Astrocyte of the cerebellum (primary cell): ENCODE measurements at regions not wholly inside any gene's neighbourhood (a gene's known extent, or its start where the extent isn't known, plus 50 kb on each side); places are given as distances from the start of the nearest gene placed in this dataset.

Experiments used
- DNase-seq: peaks from one replicate; pipeline ENCODE4 v3.0.0-alpha.2; 2011; ENCODE audit warnings: low read depth
- H3K4me3 ChIP-seq: 2 replicates; pipeline ENCODE4 v1.5.1; 2011; ENCODE audit warnings: mild to moderate bottlenecking, low read depth, low read length, moderate library complexity
- in situ Hi-C: cut with HindIII; loops from 2 replicates; pipeline ENCODE4 v1.10.0; 2017; ENCODE audit warnings: low sequenced_read_pairs
- TF ChIP-seq, protein P1 (sequence below): IDR thresholded peaks from 2 replicates; pipeline ENCODE4 v1.5.1; 2012; ENCODE audit warnings: low read length, low read depth, moderate library complexity, mild to moderate bottlenecking; ENCODE audit errors: missing control alignments

DNA sequence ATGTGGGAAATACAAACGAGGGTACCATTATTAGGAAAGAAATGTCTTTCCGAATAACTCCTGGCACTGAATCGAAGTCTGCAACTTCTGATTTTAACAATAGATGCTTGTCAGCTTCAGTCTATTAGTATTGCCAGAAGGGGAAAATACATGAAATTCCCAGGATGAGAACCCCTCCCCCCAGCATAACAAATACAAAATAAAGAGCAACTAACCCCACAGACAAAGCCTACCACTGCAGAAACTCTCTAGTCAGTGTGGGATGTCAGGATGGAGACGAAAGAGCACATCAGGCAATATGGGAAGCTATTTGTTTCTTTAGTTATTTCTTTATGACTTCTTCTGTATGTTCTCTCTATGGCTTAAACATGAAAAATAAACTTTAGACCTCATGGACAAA is 365.0 kb upstream of the CDH2 start:
- H3K4me3 ChIP-seq = no peak overlapping the region
- DNase-seq = no peak
- TF ChIP-seq, protein P1, sequence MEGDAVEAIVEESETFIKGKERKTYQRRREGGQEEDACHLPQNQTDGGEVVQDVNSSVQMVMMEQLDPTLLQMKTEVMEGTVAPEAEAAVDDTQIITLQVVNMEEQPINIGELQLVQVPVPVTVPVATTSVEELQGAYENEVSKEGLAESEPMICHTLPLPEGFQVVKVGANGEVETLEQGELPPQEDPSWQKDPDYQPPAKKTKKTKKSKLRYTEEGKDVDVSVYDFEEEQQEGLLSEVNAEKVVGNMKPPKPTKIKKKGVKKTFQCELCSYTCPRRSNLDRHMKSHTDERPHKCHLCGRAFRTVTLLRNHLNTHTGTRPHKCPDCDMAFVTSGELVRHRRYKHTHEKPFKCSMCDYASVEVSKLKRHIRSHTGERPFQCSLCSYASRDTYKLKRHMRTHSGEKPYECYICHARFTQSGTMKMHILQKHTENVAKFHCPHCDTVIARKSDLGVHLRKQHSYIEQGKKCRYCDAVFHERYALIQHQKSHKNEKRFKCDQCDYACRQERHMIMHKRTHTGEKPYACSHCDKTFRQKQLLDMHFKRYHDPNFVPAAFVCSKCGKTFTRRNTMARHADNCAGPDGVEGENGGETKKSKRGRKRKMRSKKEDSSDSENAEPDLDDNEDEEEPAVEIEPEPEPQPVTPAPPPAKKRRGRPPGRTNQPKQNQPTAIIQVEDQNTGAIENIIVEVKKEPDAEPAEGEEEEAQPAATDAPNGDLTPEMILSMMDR = no peak
- in situ Hi-C loops = no loop called here

DNA sequence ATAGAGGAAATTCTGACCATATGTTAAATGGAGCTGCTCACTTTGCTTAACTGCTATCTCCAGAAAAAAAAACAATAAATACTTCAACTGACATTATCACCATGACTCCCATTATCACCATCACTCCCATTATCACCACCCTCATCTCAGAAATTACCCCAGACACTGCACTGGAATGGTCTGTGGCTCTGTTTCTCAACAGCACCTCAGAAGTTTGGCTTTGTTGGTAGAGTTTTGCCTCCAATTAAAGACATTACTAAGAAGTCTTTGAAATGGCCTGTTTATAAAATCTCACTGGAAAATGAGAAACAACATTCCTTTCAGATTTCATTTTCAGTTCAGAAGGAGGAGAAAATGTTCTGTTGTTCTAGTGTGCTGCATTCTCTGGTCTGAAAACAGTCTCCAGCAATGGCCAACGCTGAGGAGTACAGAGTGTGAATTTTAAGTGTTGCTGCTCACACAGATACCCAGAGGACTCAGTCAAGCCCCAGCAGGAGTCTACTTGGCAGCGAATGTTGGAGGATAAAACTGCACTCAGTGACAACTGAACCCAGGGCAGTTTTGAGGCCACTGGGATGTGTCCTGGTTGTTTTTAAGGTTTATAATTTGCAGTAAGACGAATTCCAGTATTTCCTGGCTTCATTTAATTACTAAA is 364.5 kb upstream of the CDH2 start:
- TF ChIP-seq, protein P1 = no peak
- in situ Hi-C loops = no loop called here
- no peak for DNase-seq
- no peak overlapping the region for H3K4me3 ChIP-seq

DNA sequence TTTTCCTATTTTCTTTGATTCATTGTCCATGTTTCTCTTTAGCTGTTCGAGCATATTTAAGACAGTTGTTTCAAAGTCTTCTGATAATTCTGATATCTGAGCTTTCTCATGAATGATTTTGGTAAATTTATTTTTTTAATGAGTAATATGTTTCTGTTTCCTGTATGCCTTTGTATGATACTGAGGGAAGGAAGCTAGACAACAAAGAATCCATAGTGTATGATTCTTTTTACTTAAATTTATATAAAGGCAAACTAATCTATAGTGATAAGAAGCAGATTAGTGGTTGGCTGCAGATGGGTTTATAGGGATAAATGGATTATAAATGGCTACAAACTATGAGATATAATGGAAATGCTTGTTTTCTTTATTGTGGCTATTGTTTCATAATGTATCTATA is 352.7 kb upstream of the CDH2 start:
- TF ChIP-seq, protein P1 = no peak
- no peak overlapping the region for H3K4me3 ChIP-seq
- in situ Hi-C loops = no loop called here
- DNase-seq = no peak

DNA sequence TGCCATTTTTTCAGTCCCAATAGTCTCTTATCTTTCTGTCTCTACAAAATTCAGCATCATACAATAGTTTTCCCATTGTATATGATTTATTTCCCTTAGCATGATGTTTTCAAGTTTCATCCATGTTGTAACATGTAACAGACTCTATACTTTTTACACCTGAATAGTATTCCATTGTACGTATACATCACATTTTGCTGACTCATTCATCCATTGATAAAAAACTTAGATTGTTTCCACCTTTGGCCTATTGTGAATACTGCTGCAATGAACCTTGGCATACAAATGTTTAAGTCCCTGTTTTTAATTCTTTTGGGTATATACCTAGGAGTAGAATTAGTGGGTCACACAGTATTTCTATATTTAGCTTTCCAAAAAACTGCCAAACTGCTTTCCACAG is 349.3 kb upstream of the CDH2 start:
- in situ Hi-C loops = no loop called here
- no peak for DNase-seq
- H3K4me3 ChIP-seq = no peak overlapping the region
- TF ChIP-seq, protein P1 = no peak

DNA sequence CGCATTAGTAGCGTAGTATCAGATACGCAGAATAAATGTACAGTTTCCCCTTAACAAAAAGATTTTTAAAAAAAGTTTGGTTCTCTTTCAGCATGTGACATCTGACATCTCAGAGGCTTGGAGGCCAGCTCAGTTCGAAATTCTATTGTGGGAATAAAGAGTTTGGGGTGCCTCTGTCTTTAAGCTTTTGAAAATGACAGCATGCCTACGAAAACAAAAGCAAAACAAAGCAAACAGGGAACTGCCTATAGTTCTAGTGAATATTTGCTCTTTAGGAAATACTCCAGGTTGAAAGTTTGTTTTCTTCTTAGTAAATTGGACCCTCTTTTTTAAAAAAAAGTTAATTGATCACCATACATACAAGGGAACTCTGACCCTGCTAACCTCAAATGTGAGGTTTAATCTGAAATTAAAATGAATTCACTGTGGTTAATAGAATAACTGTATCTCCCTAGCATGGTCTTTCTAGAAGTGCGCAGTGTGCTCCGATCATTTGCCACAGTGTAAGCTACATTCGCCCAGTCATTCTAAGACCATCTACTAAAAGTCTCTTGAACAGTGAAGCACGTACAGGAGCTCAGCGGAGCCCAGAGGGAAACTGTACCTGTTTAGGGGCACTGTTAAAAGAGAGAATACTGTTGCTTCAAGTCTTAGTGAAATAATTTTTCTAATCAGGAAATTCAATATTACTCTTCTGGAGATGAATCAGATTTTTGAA is 347.0 kb upstream of the CDH2 start:
- H3K4me3 ChIP-seq = no peak overlapping the region
- TF ChIP-seq, protein P1 = no peak
- in situ Hi-C loops = loop anchor here (5.0 kb wide), 1 partner anchor 57 kb away; no protein-coding TSS in a partner anchor
- DNase-seq = no peak

DNA sequence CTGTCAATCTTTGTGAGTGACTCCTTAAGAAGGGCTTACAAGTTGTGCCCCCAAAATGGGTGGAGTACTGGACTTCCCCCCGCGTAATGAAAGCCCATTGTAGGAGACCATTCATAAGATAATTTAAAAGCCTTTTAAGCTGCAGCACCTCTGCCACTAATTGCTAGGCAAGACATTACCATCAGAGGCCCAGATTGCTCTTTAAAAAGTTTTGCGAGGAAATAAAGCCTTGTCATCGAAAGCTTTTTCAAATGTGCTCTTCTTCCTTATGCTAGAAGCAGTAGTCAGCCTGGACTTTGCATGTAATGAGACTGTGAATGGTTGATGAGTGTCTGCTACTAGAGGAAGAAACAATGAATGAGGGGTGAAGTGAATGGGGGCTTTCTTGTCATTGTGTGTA is 345.3 kb upstream of the CDH2 start:
- in situ Hi-C loops = loop anchor here (5.0 kb wide), 1 partner anchor 55 kb away; no protein-coding TSS in a partner anchor
- no peak overlapping the region for H3K4me3 ChIP-seq
- no peak for DNase-seq
- TF ChIP-seq, protein P1 = no peak
